SK-N-MC (cell line): ENCODE measurements at regions not wholly inside any gene's neighbourhood (a gene's known extent, or its start where the extent isn't known, plus 50 kb on each side); places are given as distances from the start of the nearest gene placed in this dataset.
"Not testable (repeated sequence)": the region's sequence is repeated elsewhere in the genome, so short reads cannot be mapped to it uniquely, and the experiment has no call there.

Experiments used
- EZH2 ChIP-seq: fragments of 200-600 bp; sonication (generic); IDR thresholded peaks from one replicate; pipeline ENCODE4 v1.6.1; 2017; ENCODE audit warnings: antibody characterized with exemption
- FOXP2 ChIP-seq: optimal IDR thresholded peaks from 2 replicates; pipeline ENCODE3; 2011; ENCODE audit warnings: mild to moderate bottlenecking, moderate library complexity; ENCODE audit not compliant: insufficient read depth; ENCODE audit errors: extremely low read length, control extremely low read depth
- POLR2AphosphoS5 ChIP-seq: IDR thresholded peaks from 2 replicates; pipeline ENCODE4 v1.6.1; 2012; ENCODE audit warnings: mild to moderate bottlenecking, low read depth, low read length, borderline replicate concordance

GRCh38 chr3:106075731-106076130 is 206.9 kb upstream of the CBLB start:
- not testable (repeated sequence) for TF ChIP-seq POLR2AphosphoS5, EZH2, FOXP2
